Upper lobe of right lung (tissue), 1 donor: ENCODE measurements at regions not wholly inside any gene's neighbourhood (a gene's known extent, or its start where the extent isn't known, plus 50 kb on each side); places are given as distances from the start of the nearest gene placed in this dataset.

Experiments used
- ATAC-seq: fragments of 200-7000 bp; cut with Tn5 transposase; one replicate; pipeline ENCODE4 v1.9.1; 2020; ENCODE audit warnings: mild to moderate bottlenecking, moderate library complexity
- DNase-seq: peaks from one replicate; pipeline ENCODE4 v3.0.0-alpha.2; 2020
- H3K27ac ChIP-seq: fragments of 200-600 bp; one replicate; pipeline ENCODE4 v1.8.0; 2022
- H3K27me3 ChIP-seq: fragments of 200-600 bp; one replicate; pipeline ENCODE4 v1.8.0; 2022; ENCODE audit warnings: mild to moderate bottlenecking
- H3K36me3 ChIP-seq: fragments of 200-600 bp; one replicate; pipeline ENCODE4 v1.8.0; 2022
- H3K4me1 ChIP-seq: fragments of 200-600 bp; one replicate; pipeline ENCODE4 v1.8.0; 2022
- H3K4me3 ChIP-seq: fragments of 200-600 bp; one replicate; pipeline ENCODE4 v1.8.0; 2022; ENCODE audit warnings: mild to moderate bottlenecking
- H3K9me3 ChIP-seq: fragments of 200-600 bp; one replicate; pipeline ENCODE4 v1.8.0; 2022
- CTCF ChIP-seq: fragments of 200-600 bp; IDR thresholded peaks from one replicate; pipeline ENCODE4 v1.8.0; 2022; ENCODE audit warnings: antibody characterized with exemption
- intact Hi-C: fragments of 100-400 bp; cut with DNase I; formaldehyde crosslinking; loops from one replicate; pipeline ENCODE4 v1.11.0; 2022
- donor health status: DM: no; HTN: yes; CAD: no; lungs with severe emphysema.

- Histone ChIP-seq H3K4me1 (no peaks in the 10 kb centered on the region), H3K9me3 (no peaks in the 10 kb centered on the region), H3K36me3 (no peaks in the 10 kb centered on the region), H3K4me3 (no peak overlapping the region), H3K27me3 (peaks cover 11% of the 10 kb centered on the region), H3K27ac (no peak overlapping the region)
- intact Hi-C loops = no loop called here
- no peak for TF ChIP-seq CTCF
- ATAC-seq (no peak), DNase-seq (no peak)
These were observed 109.8 kb upstream of the NFE2L3 start for GRCh38 chr7:26042237-26042636.

- Histone ChIP-seq H3K36me3 (no peaks in the 10 kb centered on the region), H3K27me3 (peaks cover 11% of the 10 kb centered on the region), H3K9me3 (no peaks in the 10 kb centered on the region), H3K4me1 (no peaks in the 10 kb centered on the region), H3K4me3 (no peak overlapping the region), H3K27ac (no peak overlapping the region)
- intact Hi-C loops = no loop called here
- DNase-seq (no peak), ATAC-seq (no peak)
- no peak for TF ChIP-seq CTCF
These were observed 108.2 kb upstream of the NFE2L3 start for GRCh38 chr7:26043801-26044200.

GRCh38 chr7:26044320-26044719, 107.7 kb upstream of the NFE2L3 start:
- Histone ChIP-seq H3K4me1 (no peaks in the 10 kb centered on the region), H3K27ac (no peak overlapping the region), H3K9me3 (no peaks in the 10 kb centered on the region), H3K4me3 (no peak overlapping the region), H3K27me3 (peaks cover 11% of the 10 kb centered on the region), H3K36me3 (no peaks in the 10 kb centered on the region)
- no peak for TF ChIP-seq CTCF
- intact Hi-C loops = no loop called here
- DNase-seq = no peak
- ATAC-seq = no peak

GRCh38 chr7:26046150-26046549, 105.8 kb upstream of the NFE2L3 start:
- no peaks in the 10 kb centered on the region for H3K9me3 ChIP-seq
- H3K27ac ChIP-seq = no peak overlapping the region
- intact Hi-C loops = no loop called here
- H3K4me1 ChIP-seq = no peaks in the 10 kb centered on the region
- ATAC-seq = no peak
- no peak for DNase-seq
- TF ChIP-seq CTCF = no peak
- no peaks in the 10 kb centered on the region for H3K27me3 ChIP-seq
- no peak overlapping the region for H3K4me3 ChIP-seq
- no peaks in the 10 kb centered on the region for H3K36me3 ChIP-seq

- H3K4me1 ChIP-seq = no peaks in the 10 kb centered on the region
- no peak overlapping the region for H3K4me3 ChIP-seq
- no peaks in the 10 kb centered on the region for H3K9me3 ChIP-seq
- no peaks in the 10 kb centered on the region for H3K27me3 ChIP-seq
- H3K36me3 ChIP-seq = no peaks in the 10 kb centered on the region
- ATAC-seq (no peak), DNase-seq (no peak)
- TF ChIP-seq CTCF = no peak
- intact Hi-C loops = no loop called here
- H3K27ac ChIP-seq = no peak overlapping the region
These were observed 105.1 kb upstream of the NFE2L3 start for GRCh38 chr7:26046878-26047277.

GRCh38 chr7:26048663-26049062, 103.3 kb upstream of the NFE2L3 start:
- Histone ChIP-seq H3K27ac (no peak overlapping the region), H3K27me3 (peaks cover 3% of the 10 kb centered on the region), H3K9me3 (no peaks in the 10 kb centered on the region), H3K4me1 (no peaks in the 10 kb centered on the region), H3K36me3 (no peaks in the 10 kb centered on the region), H3K4me3 (no peak overlapping the region)
- no peak for TF ChIP-seq CTCF
- ATAC-seq (no peak), DNase-seq (no peak)
- intact Hi-C loops = no loop called here
